B cell (primary cell): ENCODE measurements at regions not wholly inside any gene's neighbourhood (a gene's known extent, or its start where the extent isn't known, plus 50 kb on each side); places are given as distances from the start of the nearest gene placed in this dataset.

Source experiments
- ATAC-seq: fragments of 200-7000 bp; cut with Tn5 transposase; one replicate; pipeline ENCODE4 v1.10.0; 2021; ENCODE audit warnings: low read depth, mild to moderate bottlenecking, moderate number of reproducible peaks, moderate library complexity
- CTCF ChIA-PET: fragments of 350-600 bp; sonication (Branson Sonifier 250); formaldehyde crosslinking; loops from one replicate; lab custom pipeline; 2021; ENCODE audit warnings: antibody characterized with exemption, inconsistent platforms; lab: Charles Lee
- POLR2A ChIA-PET: fragments of 350-600 bp; sonication (Branson Sonifier 250); formaldehyde crosslinking; loops from one replicate; lab custom pipeline; 2021; ENCODE audit warnings: antibody characterized with exemption; lab: Charles Lee
- DNase-seq: peaks from one replicate; pipeline ENCODE4 v3.0.0; 2013
- H2AFZ ChIP-seq: 2 replicates; pipeline ENCODE4 v1.6.1; 2012; ENCODE audit warnings: mild to moderate bottlenecking, low read depth, low read length; ENCODE audit not compliant: insufficient read depth, poor library complexity, severe bottlenecking
- H3K27ac ChIP-seq, 2 donors: 1 replicate in 1 of 2; 2 replicates in 1 of 2; pipeline ENCODE4 v1.5.1; 2012 to 2013; ENCODE audit warnings: low read length in 2 of 2, mild to moderate bottlenecking in 2 of 2, moderate library complexity in 1 of 2
- H3K27me3 ChIP-seq, 4 experiments: fragments of 200-600 bp in 1 of 4; sonication (generic) in 1 of 4; replicated peaks in 1 of 4; 1 replicate in 2 of 4; 2 replicates in 2 of 4; pipeline versions ENCODE4 v1.6.1 to v1.7.0; 2013 to 2016; ENCODE audit warnings: low read length in 3 of 4, mild to moderate bottlenecking in 2 of 4, mixed read lengths in 1 of 4, moderate library complexity in 1 of 4; ENCODE audit not compliant: insufficient read depth in 4 of 4, control insufficient read depth in 3 of 4; ENCODE audit errors: control extremely low read depth in 1 of 4
- H3K36me3 ChIP-seq, 2 experiments: replicated peaks in 1 of 2; 1 replicate in 1 of 2; 2 replicates in 1 of 2; pipeline versions ENCODE4 v1.6.1 to v1.7.1; 2013; ENCODE audit warnings: low read length in 1 of 2; ENCODE audit not compliant: insufficient read depth in 2 of 2, control insufficient read depth in 1 of 2; ENCODE audit errors: control extremely low read depth in 1 of 2, extremely low read depth in 1 of 2
- H3K4me1 ChIP-seq, 2 donors: fragments of 200-600 bp in 1 of 2; sonication (generic) in 1 of 2; 1 replicate in 1 of 2; 2 replicates in 1 of 2; pipeline versions ENCODE4 v1.5.1 to v1.6.1; 2013 to 2017; ENCODE audit warnings: low read length in 2 of 2; ENCODE audit not compliant: control insufficient read depth in 2 of 2, insufficient read depth in 2 of 2
- H3K4me2 ChIP-seq: replicated peaks from 2 replicates; pipeline ENCODE3; 2012; ENCODE audit warnings: mild to moderate bottlenecking, low read depth, low read length; ENCODE audit not compliant: poor library complexity, severe bottlenecking
- H3K4me3 ChIP-seq, 5 experiments: fragments of 200-600 bp in 1 of 5; sonication (generic) in 1 of 5; 1 replicate in 3 of 5; 2 replicates in 2 of 5; pipeline versions ENCODE4 v1.5.1 to v1.7.0; 2011 to 2016; ENCODE audit warnings: low read length in 4 of 5, mild to moderate bottlenecking in 4 of 5, low read depth in 2 of 5, control low read depth in 1 of 5, moderate library complexity in 1 of 5; ENCODE audit not compliant: insufficient read depth in 1 of 5; ENCODE audit errors: control extremely low read depth in 1 of 5, extremely low read depth in 1 of 5
- H3K79me2 ChIP-seq: fragments of 200-600 bp; sonication (generic); one replicate; pipeline ENCODE4 v1.6.0; 2016; ENCODE audit warnings: low read length; ENCODE audit not compliant: control insufficient read depth, insufficient read depth
- H3K9ac ChIP-seq: fragments of 200-600 bp; sonication (generic); 2 replicates; pipeline ENCODE4 v1.6.1; 2017; ENCODE audit warnings: mild to moderate bottlenecking, low read length, moderate library complexity
- H3K9me3 ChIP-seq, 3 donors: one replicate each; pipeline versions ENCODE4 v1.6.1 to v1.7.1; 2013; ENCODE audit warnings: low read length in 2 of 3; ENCODE audit not compliant: control insufficient read depth in 2 of 3, insufficient read depth in 1 of 3; ENCODE audit errors: control extremely low read depth in 1 of 3
- H4K20me1 ChIP-seq: 2 replicates; pipeline ENCODE4 v1.6.0; 2012; ENCODE audit warnings: mild to moderate bottlenecking, low read length; ENCODE audit not compliant: insufficient read depth, control insufficient read depth, poor library complexity, severe bottlenecking
- H3K27ac Mint-ChIP-seq: one replicate; pipeline ENCODE4 v1.8.0; 2021; ENCODE audit warnings: mixed read lengths
- H3K27me3 Mint-ChIP-seq: one replicate; pipeline ENCODE4 v1.8.0; 2021; ENCODE audit warnings: mixed read lengths
- H3K4me1 Mint-ChIP-seq: one replicate; pipeline ENCODE4 v1.8.0; 2021; ENCODE audit warnings: mixed read lengths
- H3K4me3 Mint-ChIP-seq: one replicate; pipeline ENCODE4 v1.8.0; 2021; ENCODE audit warnings: mixed read lengths
- H3K9me3 Mint-ChIP-seq: one replicate; pipeline ENCODE4 v1.8.0; 2022; ENCODE audit warnings: mixed read lengths; ENCODE audit not compliant: insufficient read depth
- CTCF ChIP-seq: fragments of 200-600 bp; IDR thresholded peaks from one replicate; pipeline ENCODE4 v1.8.0; 2022; ENCODE audit warnings: antibody characterized with exemption, mild to moderate bottlenecking
- EZH2 ChIP-seq: IDR thresholded peaks from 2 replicates; pipeline ENCODE4 v1.6.1; 2012; ENCODE audit warnings: borderline replicate concordance, low read depth, mild to moderate bottlenecking, moderate library complexity, low read length; ENCODE audit not compliant: insufficient read depth, poor library complexity, severe bottlenecking
- WGBS: methylation state at CpG from one replicate; pipeline ENCODE4 v1.1.5; 2013; ENCODE audit warnings: missing lambda C conversion rate; ENCODE audit not compliant: insufficient coverage; 5-methylcytosine and 5-hydroxymethylcytosine counted together
- intact Hi-C: fragments of 100-400 bp; cut with micrococcal nuclease; formaldehyde crosslinking; loops from one replicate; pipeline ENCODE4 v1.10.0; 2022

DNA sequence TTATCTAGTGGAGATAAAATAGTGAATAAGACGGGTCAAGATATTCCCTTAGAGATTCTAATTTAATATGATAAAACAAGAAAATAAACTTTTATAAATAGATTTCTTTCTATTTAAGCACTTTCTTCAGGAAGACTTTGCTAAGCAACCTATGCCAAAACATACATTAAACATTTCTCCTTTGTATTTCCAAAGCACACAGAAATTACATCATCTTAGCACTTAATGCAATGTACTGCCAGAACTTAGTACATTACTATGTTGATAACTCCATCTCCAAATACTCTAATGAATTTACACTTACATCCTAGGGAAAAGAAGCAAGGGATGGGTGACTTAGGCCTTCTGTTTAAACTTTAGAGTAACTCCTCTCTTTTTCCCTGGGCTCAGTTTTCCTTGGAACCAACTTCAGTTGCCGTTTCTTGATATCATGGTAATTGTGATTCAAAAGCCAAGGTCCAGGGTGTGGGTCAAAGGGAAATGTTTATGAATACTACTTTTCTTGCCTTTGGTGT, 322.6 kb upstream of the PCDH20 start:
- Mint-ChIP-seq H3K4me1 (no peaks in the 10 kb centered on the region), H3K27me3 (no peaks in the 10 kb centered on the region), H3K27ac (no peak overlapping the region), H3K9me3 (peaks cover 5% of the 10 kb centered on the region), H3K4me3 (no peak overlapping the region)
- H3K27me3 ChIP-seq: no peaks in the 10 kb centered on the region
- no CpG with 5 or more reads among the region's 2 CpGs for WGBS
- ATAC-seq: no peak
- H3K79me2 ChIP-seq: no peaks in the 10 kb centered on the region
- no peak for DNase-seq
- H3K9ac ChIP-seq: no peak overlapping the region
- H3K4me1 ChIP-seq: no peaks in the 10 kb centered on the region
- TF ChIP-seq CTCF: no peak
- no peak for TF ChIP-seq EZH2
- no peaks in the 10 kb centered on the region for H4K20me1 ChIP-seq
- no peaks in the 10 kb centered on the region for H3K36me3 ChIP-seq
- H3K27ac ChIP-seq: no peak overlapping the region
- H3K4me2 ChIP-seq: no peak overlapping the region
- intact Hi-C loops: no loop called here
- H3K9me3 ChIP-seq: peaks cover 0 to 3% (median 0%) of the 10 kb centered on the region in 3 donors
- no peak overlapping the region for H3K4me3 ChIP-seq
- no peak overlapping the region for H2AFZ ChIP-seq
- ChIA-PET POLR2A (no interaction called here), CTCF (no interaction called here)

DNA sequence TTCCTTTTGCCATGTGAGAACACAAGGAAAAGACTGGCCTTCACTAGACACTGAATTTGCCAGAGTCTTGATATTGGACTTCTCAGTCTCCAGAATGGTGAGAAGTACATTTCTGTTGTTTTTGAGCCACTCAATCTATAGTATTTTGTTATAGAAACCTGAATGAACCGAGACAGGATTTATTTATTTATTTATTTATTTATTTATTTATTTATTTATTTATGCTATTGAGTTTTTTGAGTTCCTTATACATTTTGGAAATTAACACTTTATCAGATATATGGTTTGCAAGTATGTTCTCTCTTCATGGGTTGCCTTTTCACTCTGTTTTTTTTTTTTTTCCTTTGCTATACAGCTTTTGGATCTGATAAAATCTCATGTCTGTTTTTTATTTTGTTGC, 319.0 kb upstream of the PCDH20 start:
- no peaks in the 10 kb centered on the region for H3K27me3 Mint-ChIP-seq
- POLR2A ChIA-PET: no interaction called here
- Histone ChIP-seq H2AFZ (no peak overlapping the region), H3K27ac (no peak overlapping the region), H3K9me3 (no peaks in the 10 kb centered on the region), H3K4me2 (no peak overlapping the region), H3K4me1 (no peaks in the 10 kb centered on the region), H4K20me1 (no peaks in the 10 kb centered on the region), H3K36me3 (no peaks in the 10 kb centered on the region), H3K27me3 (no peaks in the 10 kb centered on the region), H3K79me2 (no peaks in the 10 kb centered on the region), H3K9ac (no peak overlapping the region), H3K4me3 (no peak overlapping the region)
- no CpG with 5 or more reads among the region's 1 CpG for WGBS
- TF ChIP-seq EZH2 (no peak), CTCF (no peak)
- H3K27ac Mint-ChIP-seq: no peak overlapping the region
- no peak for DNase-seq
- peaks cover 7% of the 10 kb centered on the region for H3K9me3 Mint-ChIP-seq
- no peaks in the 10 kb centered on the region for H3K4me1 Mint-ChIP-seq
- CTCF ChIA-PET: no interaction called here
- no peak overlapping the region for H3K4me3 Mint-ChIP-seq
- ATAC-seq: no peak
- intact Hi-C loops: no loop called here
